Hepatocyte (in vitro differentiated cells): ENCODE measurements at regions not wholly inside any gene's neighbourhood (a gene's known extent, or its start where the extent isn't known, plus 50 kb on each side); places are given as distances from the start of the nearest gene placed in this dataset.

ENCODE experiments used
- DNase-seq: peaks from one replicate; pipeline ENCODE4 v3.0.0-alpha.2; 2016; ENCODE audit warnings: low spot score
- H2AFZ ChIP-seq: fragments of 200-600 bp; sonication (generic); 2 replicates; pipeline ENCODE4 v1.6.0; 2016; ENCODE audit warnings: antibody characterized with exemption, mild to moderate bottlenecking
- H3K27ac ChIP-seq: fragments of 200-600 bp; sonication (generic); 2 replicates; pipeline ENCODE4 v1.5.1; 2016; ENCODE audit warnings: mild to moderate bottlenecking
- H3K27me3 ChIP-seq: fragments of 200-600 bp; sonication (generic); 2 replicates; pipeline ENCODE4 v1.6.1; 2016
- H3K36me3 ChIP-seq: fragments of 200-600 bp; sonication (generic); replicated peaks from 2 replicates; pipeline ENCODE4 v1.5.1; 2016; ENCODE audit warnings: low read depth; ENCODE audit not compliant: insufficient read depth
- H3K4me1 ChIP-seq: fragments of 200-600 bp; sonication (generic); 2 replicates; pipeline ENCODE4 v1.5.1; 2016; ENCODE audit warnings: mild to moderate bottlenecking, moderate library complexity; ENCODE audit not compliant: insufficient read depth
- H3K4me2 ChIP-seq: fragments of 200-600 bp; sonication (generic); 2 replicates; pipeline ENCODE4 v1.6.0; 2016
- H3K4me3 ChIP-seq: fragments of 200-600 bp; sonication (generic); 2 replicates; pipeline ENCODE4 v1.5.1; 2016; ENCODE audit warnings: mild to moderate bottlenecking
- H3K79me2 ChIP-seq: fragments of 200-600 bp; sonication (generic); 2 replicates; pipeline ENCODE4 v1.6.0; 2017; ENCODE audit warnings: mild to moderate bottlenecking
- H3K9me2 ChIP-seq: fragments of 200-600 bp; sonication (generic); replicated peaks from 2 replicates; pipeline ENCODE4 v1.6.0; 2017; ENCODE audit warnings: mild to moderate bottlenecking; ENCODE audit not compliant: insufficient read depth
- H3K9me3 ChIP-seq: fragments of 200-600 bp; sonication (generic); 2 replicates; pipeline ENCODE4 v1.5.1; 2016; ENCODE audit warnings: low read depth, mild to moderate bottlenecking
- H4K20me1 ChIP-seq: fragments of 200-600 bp; sonication (generic); 2 replicates; pipeline ENCODE4 v1.6.0; 2016; ENCODE audit warnings: mild to moderate bottlenecking; ENCODE audit not compliant: insufficient read depth, poor library complexity, severe bottlenecking
- EZH2 ChIP-seq: fragments of 200-600 bp; sonication (generic); IDR thresholded peaks from 2 replicates; pipeline ENCODE4 v1.6.1; 2016; ENCODE audit warnings: antibody characterized with exemption, mild to moderate bottlenecking, borderline replicate concordance
- EZH2phosphoT487 ChIP-seq: fragments of 200-600 bp; sonication (generic); IDR thresholded peaks from one replicate; pipeline ENCODE4 v1.6.1; 2018; ENCODE audit warnings: antibody characterized with exemption, mild to moderate bottlenecking, low read depth, moderate library complexity; ENCODE audit not compliant: unreplicated experiment, severe bottlenecking
- WGBS: methylation state at CpG from one replicate; pipeline ENCODE4 v1.1.6; 2016; ENCODE audit warnings: low lambda C conversion rate; ENCODE audit errors: missing lambda C conversion rate; 5-methylcytosine and 5-hydroxymethylcytosine counted together
- TF ChIP-seq, protein P1 (sequence below): fragments of 200-600 bp; sonication (generic); IDR thresholded peaks from 2 replicates; pipeline ENCODE4 v1.5.1; 2016; ENCODE audit warnings: antibody characterized with exemption, mild to moderate bottlenecking; ENCODE audit not compliant: poor library complexity

DNA sequence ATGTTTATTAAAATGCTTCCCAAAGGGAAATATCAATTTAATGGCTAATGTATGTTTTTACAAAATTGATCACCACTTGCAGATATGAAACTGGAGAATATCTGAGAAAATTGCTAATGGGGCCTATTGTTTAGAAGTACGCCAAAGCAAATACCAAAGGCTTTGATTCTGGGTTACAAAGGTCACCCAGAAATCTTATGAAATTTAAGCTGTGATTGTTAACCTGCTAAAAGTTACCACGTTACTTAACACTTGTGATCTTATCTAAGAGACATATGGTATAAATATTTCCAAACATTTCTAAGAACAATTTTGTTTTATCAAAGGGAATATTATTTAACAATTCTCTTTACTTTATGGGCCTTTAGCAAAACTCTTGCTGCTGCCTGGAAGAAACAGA, 383.3 kb downstream of the TFAP2A start:
- H3K4me2 ChIP-seq = no peak overlapping the region

DNA sequence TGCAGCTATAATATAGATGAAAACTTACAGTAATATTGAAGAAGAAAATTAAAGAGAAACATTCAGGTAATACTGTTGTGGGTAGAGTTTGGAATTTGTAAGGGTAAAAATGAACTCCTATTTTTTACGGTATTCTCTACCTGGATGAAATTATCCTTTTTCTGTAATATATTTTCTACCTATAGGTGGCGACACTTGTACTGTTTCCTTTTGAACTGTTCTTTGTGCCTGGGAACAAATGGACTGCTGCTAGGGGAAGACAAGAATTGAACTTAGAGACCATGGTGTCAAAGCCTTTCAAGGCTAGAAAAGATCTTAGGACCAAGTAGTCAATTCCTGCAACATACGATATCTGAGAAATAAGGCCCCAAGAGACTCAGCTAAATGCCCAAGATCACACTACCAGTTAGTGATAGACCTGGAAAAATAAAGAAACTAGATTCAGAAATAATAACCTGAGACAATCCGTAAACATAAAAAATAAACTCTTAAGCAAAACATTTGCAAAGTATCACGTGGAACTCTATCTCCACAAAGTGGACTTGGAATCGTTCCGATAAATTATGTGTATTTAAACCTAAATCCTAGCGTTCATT, 383.8 kb downstream of the TFAP2A start:
- Histone ChIP-seq H3K4me1 (peaks cover 15% of the 10 kb centered on the region), H3K27ac (no peak overlapping the region), H3K4me3 (no peak overlapping the region), H3K4me2 (no peak overlapping the region), H3K9me3 (no peaks in the 10 kb centered on the region), H3K36me3 (no peaks in the 10 kb centered on the region), H4K20me1 (no peaks in the 10 kb centered on the region), H3K9me2 (no peaks in the 10 kb centered on the region), H3K27me3 (no peaks in the 10 kb centered on the region), H3K79me2 (no peaks in the 10 kb centered on the region), H2AFZ (no peak overlapping the region)
- peak; percentile 14 for DNase-seq
- WGBS = 67% methylated on average over 8 of the region's 8 CpGs
- TF ChIP-seq, protein P1, sequence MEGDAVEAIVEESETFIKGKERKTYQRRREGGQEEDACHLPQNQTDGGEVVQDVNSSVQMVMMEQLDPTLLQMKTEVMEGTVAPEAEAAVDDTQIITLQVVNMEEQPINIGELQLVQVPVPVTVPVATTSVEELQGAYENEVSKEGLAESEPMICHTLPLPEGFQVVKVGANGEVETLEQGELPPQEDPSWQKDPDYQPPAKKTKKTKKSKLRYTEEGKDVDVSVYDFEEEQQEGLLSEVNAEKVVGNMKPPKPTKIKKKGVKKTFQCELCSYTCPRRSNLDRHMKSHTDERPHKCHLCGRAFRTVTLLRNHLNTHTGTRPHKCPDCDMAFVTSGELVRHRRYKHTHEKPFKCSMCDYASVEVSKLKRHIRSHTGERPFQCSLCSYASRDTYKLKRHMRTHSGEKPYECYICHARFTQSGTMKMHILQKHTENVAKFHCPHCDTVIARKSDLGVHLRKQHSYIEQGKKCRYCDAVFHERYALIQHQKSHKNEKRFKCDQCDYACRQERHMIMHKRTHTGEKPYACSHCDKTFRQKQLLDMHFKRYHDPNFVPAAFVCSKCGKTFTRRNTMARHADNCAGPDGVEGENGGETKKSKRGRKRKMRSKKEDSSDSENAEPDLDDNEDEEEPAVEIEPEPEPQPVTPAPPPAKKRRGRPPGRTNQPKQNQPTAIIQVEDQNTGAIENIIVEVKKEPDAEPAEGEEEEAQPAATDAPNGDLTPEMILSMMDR = peak; percentile 55
- TF ChIP-seq EZH2phosphoT487 = no peak

More for the DNA sequence above, 383.3 kb downstream of the TFAP2A start:
- Histone ChIP-seq H3K9me3 (no peaks in the 10 kb centered on the region), H3K36me3 (no peaks in the 10 kb centered on the region), H3K27ac (no peak overlapping the region), H3K79me2 (no peaks in the 10 kb centered on the region), H2AFZ (no peak overlapping the region), H3K4me3 (no peak overlapping the region), H3K27me3 (no peaks in the 10 kb centered on the region), H3K9me2 (no peaks in the 10 kb centered on the region), H4K20me1 (no peaks in the 10 kb centered on the region), H3K4me1 (peaks cover 15% of the 10 kb centered on the region)
- no peak for DNase-seq
- WGBS = 53% methylated on average over 2 of the region's 2 CpGs
- TF ChIP-seq EZH2 (no peak), EZH2phosphoT487 (no peak)
- TF ChIP-seq, protein P1 = no peak

DNA sequence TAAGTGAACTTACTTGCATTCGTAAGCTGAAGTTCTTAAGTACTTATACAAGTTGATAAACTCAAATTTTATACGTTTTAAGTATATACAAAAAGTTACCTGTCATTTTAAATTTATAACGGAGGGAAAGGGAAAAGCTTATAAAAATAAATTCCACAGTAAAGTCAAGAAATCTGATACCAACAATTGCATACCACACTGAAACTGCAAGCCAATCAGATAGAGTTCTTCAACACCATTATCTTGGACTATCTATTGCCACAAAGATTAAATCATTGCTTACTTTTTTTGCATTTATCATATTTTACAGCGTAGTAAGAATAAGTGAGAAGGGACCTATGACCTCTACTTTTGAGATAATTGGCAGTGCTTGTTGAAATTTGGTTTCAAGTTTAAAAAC, 386.7 kb downstream of the TFAP2A start:
- Histone ChIP-seq H3K36me3 (no peaks in the 10 kb centered on the region), H3K79me2 (no peaks in the 10 kb centered on the region), H3K9me3 (no peaks in the 10 kb centered on the region), H3K4me1 (peaks cover 7% of the 10 kb centered on the region), H3K27ac (no peak overlapping the region), H3K4me2 (no peak overlapping the region), H3K9me2 (no peaks in the 10 kb centered on the region), H4K20me1 (no peaks in the 10 kb centered on the region), H3K4me3 (no peak overlapping the region), H3K27me3 (no peaks in the 10 kb centered on the region), H2AFZ (no peak overlapping the region)
- TF ChIP-seq, protein P1 = no peak
- TF ChIP-seq EZH2phosphoT487 (no peak), EZH2 (no peak)
- WGBS = 59% methylated on average over 4 of the region's 4 CpGs
- DNase-seq = no peak
